Osteoblast (primary cell): ENCODE measurements at regions not wholly inside any gene's neighbourhood (a gene's known extent, or its start where the extent isn't known, plus 50 kb on each side); places are given as distances from the start of the nearest gene placed in this dataset.

Experiments
- DNase-seq: peaks from one replicate; pipeline ENCODE4 v3.0.0; 2011; ENCODE audit warnings: low spot score, mixed read lengths; ENCODE audit not compliant: insufficient read length; ENCODE audit errors: missing footprints
- H2AFZ ChIP-seq: 2 replicates; pipeline ENCODE4 v1.6.0; 2011; ENCODE audit warnings: mild to moderate bottlenecking, low read length
- H3K27ac ChIP-seq: 2 replicates; pipeline ENCODE4 v1.5.1; 2011; ENCODE audit warnings: mild to moderate bottlenecking, low read depth, low read length, moderate library complexity
- H3K27me3 ChIP-seq: 2 replicates; pipeline ENCODE4 v1.6.0; 2012; ENCODE audit warnings: mild to moderate bottlenecking, control low read depth, inconsistent platforms, low read length, moderate library complexity; ENCODE audit not compliant: insufficient read depth
- H3K36me3 ChIP-seq: 2 replicates; pipeline ENCODE4 v1.5.1; 2011; ENCODE audit warnings: mild to moderate bottlenecking, low read length, control low read depth, moderate library complexity; ENCODE audit not compliant: insufficient read depth
- H3K4me1 ChIP-seq: 2 replicates; pipeline ENCODE4 v1.5.1; 2011; ENCODE audit warnings: mild to moderate bottlenecking, low read length, control low read depth, moderate library complexity; ENCODE audit not compliant: insufficient read depth
- H3K4me2 ChIP-seq: 2 replicates; pipeline ENCODE4 v1.6.0; 2011; ENCODE audit warnings: mild to moderate bottlenecking, low read length; ENCODE audit not compliant: insufficient read depth
- H3K4me3 ChIP-seq: fragments of 200-600 bp; sonication (generic); 3 replicates; pipeline ENCODE4 v1.5.1; 2012; ENCODE audit warnings: mild to moderate bottlenecking, low read length, inconsistent platforms; ENCODE audit not compliant: insufficient read depth
- H3K79me2 ChIP-seq: 2 replicates; pipeline ENCODE4 v1.6.0; 2012; ENCODE audit warnings: mild to moderate bottlenecking, low read length, control low read depth, inconsistent platforms; ENCODE audit not compliant: insufficient read depth
- H3K9me3 ChIP-seq: 2 replicates; pipeline ENCODE4 v1.5.1; 2011; ENCODE audit warnings: low read depth, low read length, control low read depth
- H4K20me1 ChIP-seq: 2 replicates; pipeline ENCODE4 v1.6.0; 2012; ENCODE audit warnings: mild to moderate bottlenecking, low read length, control low read depth; ENCODE audit not compliant: insufficient read depth
- TF ChIP-seq, protein P1 (sequence below): IDR thresholded peaks from 2 replicates; pipeline ENCODE4 v1.5.1; 2011; ENCODE audit warnings: mild to moderate bottlenecking, low read depth, low read length, moderate library complexity; ENCODE audit errors: extremely low read depth

DNA sequence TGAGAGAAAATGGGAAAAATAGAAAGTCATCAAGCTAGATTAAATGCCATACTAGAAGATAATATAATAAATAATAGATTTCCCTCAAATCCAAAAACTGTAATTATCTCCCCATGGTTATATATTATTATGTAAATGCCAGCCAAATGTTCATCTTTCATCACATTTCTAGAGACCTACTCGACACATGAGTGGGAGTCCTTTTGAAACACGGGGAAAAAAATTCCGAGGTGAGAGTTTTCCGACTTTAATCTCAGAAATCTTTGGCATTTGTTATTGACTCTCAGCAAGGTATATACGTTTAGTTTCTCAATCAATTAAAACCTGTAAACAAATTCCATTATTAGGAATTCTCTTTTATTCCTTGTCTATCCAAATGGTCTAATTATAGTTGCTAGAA lies 465.4 kb upstream of the SMIM31 start:
- H4K20me1 ChIP-seq = no peaks in the 10 kb centered on the region
- H3K9me3 ChIP-seq = no peaks in the 10 kb centered on the region
- TF ChIP-seq, protein P1, sequence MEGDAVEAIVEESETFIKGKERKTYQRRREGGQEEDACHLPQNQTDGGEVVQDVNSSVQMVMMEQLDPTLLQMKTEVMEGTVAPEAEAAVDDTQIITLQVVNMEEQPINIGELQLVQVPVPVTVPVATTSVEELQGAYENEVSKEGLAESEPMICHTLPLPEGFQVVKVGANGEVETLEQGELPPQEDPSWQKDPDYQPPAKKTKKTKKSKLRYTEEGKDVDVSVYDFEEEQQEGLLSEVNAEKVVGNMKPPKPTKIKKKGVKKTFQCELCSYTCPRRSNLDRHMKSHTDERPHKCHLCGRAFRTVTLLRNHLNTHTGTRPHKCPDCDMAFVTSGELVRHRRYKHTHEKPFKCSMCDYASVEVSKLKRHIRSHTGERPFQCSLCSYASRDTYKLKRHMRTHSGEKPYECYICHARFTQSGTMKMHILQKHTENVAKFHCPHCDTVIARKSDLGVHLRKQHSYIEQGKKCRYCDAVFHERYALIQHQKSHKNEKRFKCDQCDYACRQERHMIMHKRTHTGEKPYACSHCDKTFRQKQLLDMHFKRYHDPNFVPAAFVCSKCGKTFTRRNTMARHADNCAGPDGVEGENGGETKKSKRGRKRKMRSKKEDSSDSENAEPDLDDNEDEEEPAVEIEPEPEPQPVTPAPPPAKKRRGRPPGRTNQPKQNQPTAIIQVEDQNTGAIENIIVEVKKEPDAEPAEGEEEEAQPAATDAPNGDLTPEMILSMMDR = no peak
- no peak overlapping the region for H2AFZ ChIP-seq
- no peak for DNase-seq
- H3K4me3 ChIP-seq = no peak overlapping the region
- no peaks in the 10 kb centered on the region for H3K4me1 ChIP-seq
- H3K27me3 ChIP-seq = no peaks in the 10 kb centered on the region
- no peaks in the 10 kb centered on the region for H3K79me2 ChIP-seq
- no peak overlapping the region for H3K27ac ChIP-seq
- H3K4me2 ChIP-seq = no peak overlapping the region
- H3K36me3 ChIP-seq = no peaks in the 10 kb centered on the region

DNA sequence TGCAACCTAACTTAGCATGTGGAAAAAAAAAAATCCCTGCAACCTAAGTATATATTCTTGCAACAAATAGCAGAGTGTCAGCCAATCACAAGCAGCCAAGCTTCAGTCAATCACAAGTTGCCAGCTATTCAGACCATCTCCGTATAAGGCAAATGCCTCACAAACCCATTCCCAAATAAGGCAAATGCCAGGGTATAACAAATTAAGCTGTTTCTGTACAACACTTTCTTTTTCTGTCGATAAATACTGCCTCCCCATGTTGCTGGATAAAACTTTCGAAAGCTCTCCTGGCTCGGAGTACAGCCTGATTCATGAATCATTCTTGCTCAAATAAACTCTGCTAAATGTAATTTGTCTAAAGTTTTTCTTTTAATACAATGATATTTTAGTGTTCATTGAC lies 460.7 kb upstream of the SMIM31 start:
- TF ChIP-seq, protein P1 = no peak
- no peaks in the 10 kb centered on the region for H3K36me3 ChIP-seq
- H3K27me3 ChIP-seq = no peaks in the 10 kb centered on the region
- DNase-seq = no peak
- no peaks in the 10 kb centered on the region for H3K9me3 ChIP-seq
- no peaks in the 10 kb centered on the region for H3K79me2 ChIP-seq
- no peak overlapping the region for H3K4me2 ChIP-seq
- H3K4me1 ChIP-seq = no peaks in the 10 kb centered on the region
- no peak overlapping the region for H2AFZ ChIP-seq
- H4K20me1 ChIP-seq = no peaks in the 10 kb centered on the region
- no peak overlapping the region for H3K27ac ChIP-seq
- H3K4me3 ChIP-seq = no peak overlapping the region

DNA sequence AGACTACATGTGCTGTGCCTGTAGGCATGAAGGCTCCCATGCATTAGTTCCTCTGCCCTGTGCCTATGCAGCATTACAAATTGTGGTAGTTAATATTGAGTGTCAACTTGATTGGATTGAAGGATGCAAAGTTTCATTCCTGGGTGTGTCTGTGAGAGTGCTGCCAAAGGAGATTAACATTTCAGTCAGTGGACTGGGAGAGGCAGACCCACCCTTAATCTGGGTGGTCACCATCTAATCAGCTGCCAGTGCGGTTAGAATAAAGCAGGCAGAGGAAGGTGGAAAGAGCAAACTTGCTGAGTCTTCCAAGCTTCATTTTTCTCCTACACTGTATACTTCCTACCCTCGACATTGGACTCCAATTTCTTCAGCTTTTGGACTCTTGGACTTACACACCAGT lies 460.2 kb upstream of the SMIM31 start:
- Histone ChIP-seq H3K27ac (no peak overlapping the region), H3K4me3 (no peak overlapping the region), H3K36me3 (no peaks in the 10 kb centered on the region), H3K4me2 (no peak overlapping the region), H3K79me2 (no peaks in the 10 kb centered on the region), H4K20me1 (no peaks in the 10 kb centered on the region), H3K4me1 (no peaks in the 10 kb centered on the region), H3K27me3 (no peaks in the 10 kb centered on the region), H2AFZ (no peak overlapping the region), H3K9me3 (no peaks in the 10 kb centered on the region)
- DNase-seq = no peak
- TF ChIP-seq, protein P1 = no peak

DNA sequence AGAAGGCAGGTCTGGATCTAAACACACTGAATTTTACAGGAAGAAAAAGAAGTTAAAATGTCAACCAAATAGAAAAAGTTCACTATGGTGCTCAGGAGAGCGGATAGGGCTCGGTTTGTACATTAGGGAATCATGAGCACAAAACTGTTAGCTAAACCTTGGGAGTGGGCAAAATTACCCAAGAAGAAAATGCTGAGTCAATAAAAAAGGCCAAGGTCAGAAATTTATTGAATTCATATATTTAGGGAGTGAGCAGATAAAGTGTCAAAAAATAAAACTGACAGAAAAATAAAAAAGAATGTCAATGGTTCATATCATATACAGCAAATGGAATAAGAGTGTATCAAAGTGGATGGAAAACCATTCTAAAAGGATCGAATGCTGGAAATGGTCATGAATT lies 452.5 kb upstream of the SMIM31 start:
- Histone ChIP-seq H2AFZ (no peak overlapping the region), H3K36me3 (no peaks in the 10 kb centered on the region), H4K20me1 (no peaks in the 10 kb centered on the region)

More for the DNA sequence above, 452.5 kb upstream of the SMIM31 start:
- Histone ChIP-seq H3K79me2 (no peaks in the 10 kb centered on the region), H3K9me3 (no peaks in the 10 kb centered on the region), H3K4me2 (no peak overlapping the region), H3K4me3 (no peak overlapping the region), H3K27ac (no peak overlapping the region), H3K27me3 (no peaks in the 10 kb centered on the region), H3K4me1 (no peaks in the 10 kb centered on the region)
- DNase-seq = no peak
- TF ChIP-seq, protein P1 = no peak
